ENCODE measurements at regions not wholly inside any gene's neighbourhood (a gene's known extent, or its start where the extent isn't known, plus 50 kb on each side); places are given as distances from the start of the nearest gene placed in this dataset.

DNA sequence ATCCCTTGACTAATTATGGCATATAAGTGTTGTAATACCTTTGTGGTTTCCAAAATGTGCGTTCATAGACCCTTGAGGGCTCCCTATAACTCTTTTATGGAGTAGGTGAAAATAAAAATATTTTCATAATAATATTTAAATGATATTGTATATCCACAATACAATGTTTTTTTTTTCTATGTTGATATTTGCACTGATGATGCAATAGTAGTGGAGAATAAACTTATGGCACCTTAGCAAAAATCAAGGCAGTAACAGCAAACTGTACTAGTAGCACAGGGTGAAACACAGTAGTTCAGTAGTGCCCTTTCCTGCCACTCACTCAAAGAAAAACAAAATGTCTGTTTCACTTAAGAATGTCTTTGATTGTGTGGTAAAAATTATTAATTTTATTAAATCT, 465.3 kb downstream of the C4orf33 start:
- TF ChIP-seq, protein P1, sequence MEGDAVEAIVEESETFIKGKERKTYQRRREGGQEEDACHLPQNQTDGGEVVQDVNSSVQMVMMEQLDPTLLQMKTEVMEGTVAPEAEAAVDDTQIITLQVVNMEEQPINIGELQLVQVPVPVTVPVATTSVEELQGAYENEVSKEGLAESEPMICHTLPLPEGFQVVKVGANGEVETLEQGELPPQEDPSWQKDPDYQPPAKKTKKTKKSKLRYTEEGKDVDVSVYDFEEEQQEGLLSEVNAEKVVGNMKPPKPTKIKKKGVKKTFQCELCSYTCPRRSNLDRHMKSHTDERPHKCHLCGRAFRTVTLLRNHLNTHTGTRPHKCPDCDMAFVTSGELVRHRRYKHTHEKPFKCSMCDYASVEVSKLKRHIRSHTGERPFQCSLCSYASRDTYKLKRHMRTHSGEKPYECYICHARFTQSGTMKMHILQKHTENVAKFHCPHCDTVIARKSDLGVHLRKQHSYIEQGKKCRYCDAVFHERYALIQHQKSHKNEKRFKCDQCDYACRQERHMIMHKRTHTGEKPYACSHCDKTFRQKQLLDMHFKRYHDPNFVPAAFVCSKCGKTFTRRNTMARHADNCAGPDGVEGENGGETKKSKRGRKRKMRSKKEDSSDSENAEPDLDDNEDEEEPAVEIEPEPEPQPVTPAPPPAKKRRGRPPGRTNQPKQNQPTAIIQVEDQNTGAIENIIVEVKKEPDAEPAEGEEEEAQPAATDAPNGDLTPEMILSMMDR (IDR thresholded peaks at IDR 0.05) = no peak
- TF ChIP-seq EP300 (IDR thresholded peaks at IDR 0.05) = no peak
